ENCODE measurements at regions not wholly inside any gene's neighbourhood (a gene's known extent, or its start where the extent isn't known, plus 50 kb on each side); places are given as distances from the start of the nearest gene placed in this dataset.

DNA sequence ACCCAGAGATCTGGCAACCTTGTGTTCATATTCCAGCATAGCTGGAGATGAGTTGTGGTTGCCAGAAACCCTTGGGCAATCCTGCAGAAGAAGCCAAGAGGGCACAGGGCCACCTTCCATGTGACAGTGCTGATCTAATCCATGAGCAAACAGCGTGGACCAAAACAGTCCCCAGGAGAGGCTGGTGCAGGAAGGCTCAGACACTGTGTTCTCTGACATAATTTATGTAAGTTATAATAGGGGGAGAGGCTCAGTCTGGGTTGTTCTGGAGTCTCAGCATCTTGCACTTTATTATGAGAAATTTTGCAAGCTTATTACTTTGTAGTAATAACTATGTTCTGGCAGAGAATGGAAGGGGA, 273.9 kb downstream of the HAPSTR1 start:
- no peak for TF ChIP-seq EZH2 (IDR thresholded peaks at IDR 0.05; ENCODE audit: insufficient read depth, low read length)
- no peak for TF ChIP-seq CTCF (IDR thresholded peaks at IDR 0.05; ENCODE audit: insufficient read depth, low read depth, low read length)
